ENCODE measurements at regions not wholly inside any gene's neighbourhood (a gene's known extent, or its start where the extent isn't known, plus 50 kb on each side); places are given as distances from the start of the nearest gene placed in this dataset.

- no peak for DNase-seq (ENCODE audit: low read depth)
Measured at GRCh38 chr2:2849464-2850217, 518.6 kb upstream of the MYT1L start.

GRCh38 chr2:2848621-2849333 lies 517.7 kb upstream of the MYT1L start:
- no peak for DNase-seq (ENCODE audit: low read depth)

- no peak for DNase-seq (ENCODE audit: low read depth)
Measured at GRCh38 chr2:2848198-2848597, 517.1 kb upstream of the MYT1L start.

- no peak for DNase-seq (ENCODE audit: low read depth)
Measured at GRCh38 chr2:2847209-2847676, 516.2 kb upstream of the MYT1L start.

- no peak for DNase-seq (ENCODE audit: low read depth)
Measured at GRCh38 chr2:2846332-2847208, 515.5 kb upstream of the MYT1L start.

GRCh38 chr2:2845806-2846315 lies 514.8 kb upstream of the MYT1L start:
- DNase-seq (ENCODE audit: low read depth) = no peak

- DNase-seq (ENCODE audit: low read depth) = no peak
Measured at GRCh38 chr2:2845267-2845666, 514.2 kb upstream of the MYT1L start.

GRCh38 chr2:2843969-2844548 lies 513.0 kb upstream of the MYT1L start:
- DNase-seq (ENCODE audit: low read depth) = no peak

- DNase-seq (ENCODE audit: low read depth) = no peak
Measured at GRCh38 chr2:2842466-2842865, 511.4 kb upstream of the MYT1L start.

- no peak for DNase-seq (ENCODE audit: low read depth)
Measured at GRCh38 chr2:2840681-2841300, 509.7 kb upstream of the MYT1L start.

- DNase-seq (ENCODE audit: low read depth) = no peak
Measured at GRCh38 chr2:2839782-2840531, 508.9 kb upstream of the MYT1L start.

- no peak for DNase-seq (ENCODE audit: low read depth)
Measured at GRCh38 chr2:2839393-2839781, 508.3 kb upstream of the MYT1L start.

GRCh38 chr2:2838548-2838845 lies 507.4 kb upstream of the MYT1L start:
- no peak for DNase-seq (ENCODE audit: low read depth)

- DNase-seq (ENCODE audit: low read depth) = no peak
Measured at GRCh38 chr2:2837746-2838547, 506.9 kb upstream of the MYT1L start.

- no peak for DNase-seq (ENCODE audit: low read depth)
Measured at GRCh38 chr2:2836343-2837070, 505.4 kb upstream of the MYT1L start.

- no peak for DNase-seq (ENCODE audit: low read depth)
Measured at GRCh38 chr2:2834516-2835254, 503.6 kb upstream of the MYT1L start.

GRCh38 chr2:2834105-2834504 lies 503.0 kb upstream of the MYT1L start:
- no peak for DNase-seq (ENCODE audit: low read depth)

- DNase-seq (ENCODE audit: low read depth) = no peak
Measured at GRCh38 chr2:2832657-2833056, 501.6 kb upstream of the MYT1L start.

GRCh38 chr2:2831633-2832032 lies 500.6 kb upstream of the MYT1L start:
- DNase-seq (ENCODE audit: low read depth) = no peak
